Ishikawa (cell line): ENCODE measurements at regions not wholly inside any gene's neighbourhood (a gene's known extent, or its start where the extent isn't known, plus 50 kb on each side); places are given as distances from the start of the nearest gene placed in this dataset.

Experiments
- CEBPB ChIP-seq: IDR thresholded peaks from 2 replicates; pipeline ENCODE4 v1.6.1; 2012
- CREB1 ChIP-seq: IDR thresholded peaks from 2 replicates; pipeline ENCODE4 v1.6.1; 2012; ENCODE audit warnings: low read depth
- EGR1 ChIP-seq: IDR thresholded peaks from 2 replicates; pipeline ENCODE4 v1.6.1; 2012
- EP300 ChIP-seq: IDR thresholded peaks from 2 replicates; pipeline ENCODE4 v1.6.1; 2012; ENCODE audit warnings: borderline replicate concordance
- FOXM1 ChIP-seq: IDR thresholded peaks from 2 replicates; pipeline ENCODE4 v1.6.1; 2012; ENCODE audit warnings: low read depth, borderline replicate concordance
- MAX ChIP-seq: IDR thresholded peaks from 2 replicates; pipeline ENCODE4 v1.6.1; 2012
- NFIC ChIP-seq: IDR thresholded peaks from 2 replicates; pipeline ENCODE4 v1.6.1; 2012
- RAD21 ChIP-seq: IDR thresholded peaks from 2 replicates; pipeline ENCODE4 v1.6.1; 2012; ENCODE audit warnings: low read depth
- REST ChIP-seq: IDR thresholded peaks from 2 replicates; pipeline ENCODE4 v1.6.1; 2012; ENCODE audit warnings: low read depth, mild to moderate bottlenecking
- TAF1 ChIP-seq: IDR thresholded peaks from 2 replicates; pipeline ENCODE4 v1.6.1; 2012; ENCODE audit warnings: low read depth, mild to moderate bottlenecking
- TCF12 ChIP-seq: IDR thresholded peaks from 2 replicates; pipeline ENCODE4 v1.6.1; 2012; ENCODE audit warnings: low read depth
- TEAD4 ChIP-seq: IDR thresholded peaks from 2 replicates; pipeline ENCODE4 v1.6.1; 2012
- USF1 ChIP-seq: IDR thresholded peaks from 2 replicates; pipeline ENCODE4 v1.6.1; 2012
- YY1 ChIP-seq: IDR thresholded peaks from 2 replicates; pipeline ENCODE4 v1.6.1; 2012; ENCODE audit warnings: low read depth
- ZBTB7A ChIP-seq: IDR thresholded peaks from 2 replicates; pipeline ENCODE4 v1.6.1; 2012; ENCODE audit warnings: low read depth

GRCh38 chr6:100271202-100271601 is 193.5 kb downstream of the SIM1 start:
- TF ChIP-seq TCF12, result no peak
- no peak for TF ChIP-seq CREB1
- TF ChIP-seq NFIC, result no peak
- no peak for TF ChIP-seq EGR1
- TF ChIP-seq MAX, result no peak
- TF ChIP-seq EP300, result no peak
- no peak for TF ChIP-seq TEAD4
- TF ChIP-seq TAF1, result no peak
- no peak for TF ChIP-seq CEBPB
- TF ChIP-seq USF1, result no peak
- no peak for TF ChIP-seq ZBTB7A
- TF ChIP-seq FOXM1, result no peak
- no peak for TF ChIP-seq YY1
- no peak for TF ChIP-seq RAD21
- no peak for TF ChIP-seq REST

- TF ChIP-seq YY1 (no peak), MAX (no peak), RAD21 (no peak), ZBTB7A (no peak), TAF1 (no peak), TEAD4 (no peak), NFIC (no peak), REST (no peak), USF1 (no peak), FOXM1 (no peak), CREB1 (no peak)
Observed at GRCh38 chr6:100269189-100269588, 195.5 kb downstream of the SIM1 start.

- TF ChIP-seq YY1 (no peak), EGR1 (no peak), EP300 (no peak), USF1 (no peak), NFIC (no peak), TCF12 (no peak), TEAD4 (no peak), FOXM1 (no peak), CEBPB (no peak), REST (no peak), ZBTB7A (no peak), RAD21 (no peak), MAX (no peak)
Observed at GRCh38 chr6:100268326-100268725, 196.4 kb downstream of the SIM1 start.

GRCh38 chr6:100267721-100268123 is 197.0 kb downstream of the SIM1 start:
- no peak for TF ChIP-seq TAF1
- TF ChIP-seq EGR1, result no peak
- no peak for TF ChIP-seq EP300
- no peak for TF ChIP-seq RAD21
- no peak for TF ChIP-seq NFIC
- no peak for TF ChIP-seq USF1
- no peak for TF ChIP-seq MAX
- no peak for TF ChIP-seq YY1
- TF ChIP-seq TCF12, result no peak
- TF ChIP-seq CEBPB, result no peak
- no peak for TF ChIP-seq TEAD4
- no peak for TF ChIP-seq REST
- no peak for TF ChIP-seq CREB1
- no peak for TF ChIP-seq FOXM1
- no peak for TF ChIP-seq ZBTB7A
